HCT116 (cell line): ENCODE measurements at regions not wholly inside any gene's neighbourhood (a gene's known extent, or its start where the extent isn't known, plus 50 kb on each side); places are given as distances from the start of the nearest gene placed in this dataset.

ENCODE experiments used
- ATAC-seq: fragments of 200-7000 bp; cut with Tn5 transposase; 2 replicates; pipeline ENCODE4 v1.9.1; 2020; ENCODE audit warnings: mild to moderate bottlenecking, moderate library complexity
- BruUV-seq: library from RNA; stranded (reverse); fragments of 400-500 nt; replicated peaks from 2 replicates; lab custom pipeline; 2021; lab: Mats Ljungman, UMichigan
- CTCF ChIA-PET: fragments of 300-600 bp; sonication (Branson Sonifier 250); formaldehyde crosslinking; loops from one replicate; lab custom pipeline; 2021; ENCODE audit warnings: antibody characterized with exemption; lab: Charles Lee
- POLR2A ChIA-PET: fragments of 300-600, 350-600 bp; sonication (Branson Sonifier 250); formaldehyde crosslinking; loops from one replicate; lab custom pipeline; 2021; ENCODE audit warnings: antibody characterized with exemption; lab: Charles Lee
- RAD21 ChIA-PET, 2 experiments: fragments of 300-600 bp; sonication (Branson Sonifier 250); formaldehyde crosslinking; loops; one replicate each; lab custom pipeline; 2023; ENCODE audit warnings: low total read pairs in 2 of 2; ENCODE audit not compliant: uncharacterized antibody in 2 of 2, unreplicated experiment in 2 of 2, low non-redundant PET in 1 of 2; lab: Charles Lee
- DNase-seq: peaks from one replicate; pipeline ENCODE4 v3.0.0-alpha.2; 2010; ENCODE audit warnings: low read depth, low spot score
- H2AFZ ChIP-seq: fragments of 200-600 bp; shearing (Covaris generic), sonication (generic); 2 replicates; pipeline ENCODE4 v1.6.1; 2017; ENCODE audit warnings: low read depth, mixed run types, mixed read lengths, antibody characterized with exemption, low read length; ENCODE audit not compliant: poor library complexity, severe bottlenecking
- H3K27ac ChIP-seq: 2 replicates; pipeline ENCODE4 v1.5.1; 2012; ENCODE audit warnings: low read depth, low read length
- H3K27me3 ChIP-seq: fragments of 200-600 bp; sonication (generic); 2 replicates; pipeline ENCODE4 v1.6.1; 2016; ENCODE audit warnings: mixed run types, low read length, mixed read lengths; ENCODE audit not compliant: insufficient read depth
- H3K36me3 ChIP-seq, 2 experiments: fragments of 200-500 bp in 1 of 2; fragments of 200-600 bp in 1 of 2; sonication (Bioruptor generic) in 1 of 2; sonication (generic) in 1 of 2; 2 replicates each; pipeline versions ENCODE4 v1.5.1 to v1.6.1; 2014 to 2016; ENCODE audit warnings: low read length in 2 of 2, inconsistent platforms in 1 of 2, mixed read lengths in 1 of 2, mixed run types in 1 of 2; ENCODE audit not compliant: insufficient read depth in 2 of 2, control insufficient read depth in 1 of 2
- H3K4me1 ChIP-seq, 2 experiments: fragments of 200-600 bp in 1 of 2; sonication (generic) in 1 of 2; 2 replicates each; pipeline versions ENCODE4 v1.5.1 to v1.6.1; 2012 to 2017; ENCODE audit warnings: low read length in 2 of 2, inconsistent platforms in 1 of 2, mild to moderate bottlenecking in 1 of 2, mixed read lengths in 1 of 2, mixed run types in 1 of 2, moderate library complexity in 1 of 2; ENCODE audit not compliant: insufficient read depth in 2 of 2, control insufficient read depth in 1 of 2
- H3K4me2 ChIP-seq: fragments of 200-600 bp; sonication (generic); 2 replicates; pipeline ENCODE4 v1.6.1; 2017; ENCODE audit warnings: mixed run types, low read length, mixed read lengths
- H3K4me3 ChIP-seq, 2 experiments: fragments of 200-600 bp in 1 of 2; sonication (generic) in 1 of 2; replicated peaks in 1 of 2; 2 replicates each; pipeline ENCODE4 v1.5.1; 2011 to 2016; ENCODE audit warnings: low read length in 2 of 2, control low read depth in 1 of 2, low read depth in 1 of 2, mild to moderate bottlenecking in 1 of 2, mixed read lengths in 1 of 2, mixed run types in 1 of 2
- H3K79me2 ChIP-seq: fragments of 200-600 bp; sonication (generic); 2 replicates; pipeline ENCODE4 v1.6.1; 2017; ENCODE audit warnings: mild to moderate bottlenecking, mixed run types, low read length, moderate library complexity, mixed read lengths; ENCODE audit not compliant: insufficient read depth
- H3K9ac ChIP-seq: fragments of 200-600 bp; sonication (generic); 2 replicates; pipeline ENCODE4 v1.6.1; 2016; ENCODE audit warnings: low read length, mixed read lengths
- H3K9me2 ChIP-seq: fragments of 200-600 bp; sonication (generic), shearing (Covaris generic); 2 replicates; pipeline ENCODE4 v1.6.1; 2017; ENCODE audit warnings: mixed run types, mild to moderate bottlenecking, moderate library complexity; ENCODE audit not compliant: insufficient read depth
- H3K9me3 ChIP-seq, 2 experiments: fragments of 200-500 bp in 1 of 2; fragments of 200-600 bp in 1 of 2; sonication (Bioruptor generic) in 1 of 2; sonication (generic) in 1 of 2; 2 replicates each; pipeline ENCODE4 v1.6.1; 2014 to 2017; ENCODE audit warnings: low read length in 2 of 2, mixed read lengths in 2 of 2, inconsistent platforms in 1 of 2, low read depth in 1 of 2, mild to moderate bottlenecking in 1 of 2, mixed run types in 1 of 2, moderate library complexity in 1 of 2; ENCODE audit not compliant: control insufficient read depth in 1 of 2, insufficient read depth in 1 of 2
- H4K20me1 ChIP-seq: fragments of 200-600 bp; sonication (generic), shearing (Covaris generic); 2 replicates; pipeline ENCODE4 v1.6.1; 2017; ENCODE audit warnings: mixed run types, mild to moderate bottlenecking, moderate library complexity; ENCODE audit not compliant: insufficient read depth
- CEBPB ChIP-seq: IDR thresholded peaks from 2 replicates; pipeline ENCODE4 v1.6.1; 2012; ENCODE audit warnings: low read depth
- CTCF ChIP-seq, 3 experiments: fragments of 200-600 bp in 1 of 3; sonication (generic) in 1 of 3; IDR thresholded peaks in 2 of 3; conservative IDR thresholded peaks in 1 of 3; 2 replicates each; pipeline ENCODE4 v1.5.1; 2012 to 2017; ENCODE audit warnings: low read depth in 2 of 3, low read length in 2 of 3, antibody characterized with exemption in 1 of 3, borderline replicate concordance in 1 of 3, control low read depth in 1 of 3, mild to moderate bottlenecking in 1 of 3, mixed read lengths in 1 of 3, mixed run types in 1 of 3, moderate library complexity in 1 of 3; ENCODE audit not compliant: insufficient read depth in 1 of 3
- EGR1 ChIP-seq: IDR thresholded peaks from 2 replicates; pipeline ENCODE4 v1.6.1; 2012; ENCODE audit warnings: low read depth
- EZH2phosphoT487 ChIP-seq: fragments of 200-600 bp; IDR thresholded peaks from 2 replicates; pipeline ENCODE4 v1.6.1; 2018; ENCODE audit warnings: antibody characterized with exemption, borderline replicate concordance
- FOSL1 ChIP-seq: IDR thresholded peaks from 2 replicates; pipeline ENCODE4 v1.6.1; 2012; ENCODE audit warnings: low read depth
- MAX ChIP-seq: IDR thresholded peaks from 2 replicates; pipeline ENCODE4 v1.6.1; 2012
- POLR2A ChIP-seq: IDR thresholded peaks from 2 replicates; pipeline ENCODE4 v1.7.0; 2011; ENCODE audit warnings: borderline replicate concordance; ENCODE audit not compliant: insufficient read depth, insufficient read length; ENCODE audit errors: extremely low read depth
- POLR2AphosphoS5 ChIP-seq: IDR thresholded peaks from 2 replicates; pipeline ENCODE4 v1.6.1; 2011; ENCODE audit warnings: mild to moderate bottlenecking, low read depth, low read length, moderate library complexity
- RAD21 ChIP-seq: IDR thresholded peaks from 2 replicates; pipeline ENCODE4 v1.6.1; 2012; ENCODE audit warnings: low read depth, mild to moderate bottlenecking
- REST ChIP-seq: IDR thresholded peaks from 2 replicates; pipeline ENCODE4 v1.6.1; 2012; ENCODE audit warnings: low read depth
- SIN3A ChIP-seq: IDR thresholded peaks from 2 replicates; pipeline ENCODE4 v1.6.1; 2012; ENCODE audit warnings: low read depth
- TCF7L2 ChIP-seq: IDR thresholded peaks from 2 replicates; pipeline ENCODE4 v1.7.0; 2011; ENCODE audit warnings: borderline replicate concordance, inconsistent platforms; ENCODE audit not compliant: insufficient read depth, insufficient read length; ENCODE audit errors: extremely low read depth
- YY1 ChIP-seq: IDR thresholded peaks from 2 replicates; pipeline ENCODE4 v1.6.1; 2011; ENCODE audit warnings: low read length, low read depth, moderate library complexity, mild to moderate bottlenecking; ENCODE audit not compliant: insufficient replicate concordance; ENCODE audit errors: extremely low read depth
- ZFX ChIP-seq: fragments of 450-650 bp; IDR thresholded peaks from 2 replicates; pipeline ENCODE4 v1.6.1; 2017
- ZNF274 ChIP-seq: fragments of 200-500 bp; sonication (Bioruptor generic); IDR thresholded peaks from 2 replicates; pipeline ENCODE4 v1.6.1; 2014; ENCODE audit warnings: mild to moderate bottlenecking, low read depth, low read length, inconsistent platforms
- intact Hi-C: fragments of 100-400 bp; cut with micrococcal nuclease; formaldehyde crosslinking; loops from 2 replicates; pipeline ENCODE4 v1.10.0; 2022

- ChIA-PET RAD21 (no interaction called here), CTCF (no interaction called here), POLR2A (no interaction called here)
- Histone ChIP-seq H3K4me3 (no peak overlapping the region), H3K9ac (no peak overlapping the region), H3K79me2 (no peaks in the 10 kb centered on the region), H3K27me3 (no peaks in the 10 kb centered on the region), H3K9me2 (no peaks in the 10 kb centered on the region), H3K36me3 (no peaks in the 10 kb centered on the region), H3K9me3 (no peaks in the 10 kb centered on the region), H2AFZ (no peak overlapping the region), H3K27ac (no peak overlapping the region), H3K4me2 (no peak overlapping the region), H3K4me1 (no peaks in the 10 kb centered on the region), H4K20me1 (no peaks in the 10 kb centered on the region)
- ATAC-seq (no peak), DNase-seq (no peak)
- intact Hi-C loops = no loop called here
- no peak for TF ChIP-seq ZFX
- BruUV-seq = no TSS peak
Measured at GRCh38 chr1:232249339-232249738, 380.6 kb downstream of the SIPA1L2 start.

- ChIA-PET CTCF (no interaction called here), POLR2A (no interaction called here), RAD21 (no interaction called here)
- H3K4me1 ChIP-seq = no peaks in the 10 kb centered on the region
- no peak overlapping the region for H3K27ac ChIP-seq
- no peak overlapping the region for H3K4me3 ChIP-seq
- H3K27me3 ChIP-seq = no peaks in the 10 kb centered on the region
- ATAC-seq = no peak
- no peaks in the 10 kb centered on the region for H3K79me2 ChIP-seq
- H3K9me2 ChIP-seq = no peaks in the 10 kb centered on the region
- no peak for TF ChIP-seq CTCF (IDR thresholded peaks at IDR 0.05 in 2 of 3, conservative IDR thresholded peaks at IDR 0.05 in 1 of 3; ENCODE audit: borderline replicate concordance in 1 of 3, insufficient read depth in 1 of 3, low read depth in 2 of 3, low read length in 2 of 3)
- no peak for TF ChIP-seq RAD21
- TF ChIP-seq POLR2AphosphoS5 = no peak
- TF ChIP-seq CEBPB = no peak
- TF ChIP-seq YY1 = no peak
- TF ChIP-seq ZFX = no peak
- no peak for TF ChIP-seq EZH2phosphoT487
- TF ChIP-seq POLR2A = no peak
- no peak for TF ChIP-seq SIN3A
- no peak for TF ChIP-seq TCF7L2
- TF ChIP-seq REST = no peak
- no peak for TF ChIP-seq EGR1
- no peak for TF ChIP-seq ZNF274
- no peak for TF ChIP-seq FOSL1
- no peak for TF ChIP-seq MAX
- no peak for DNase-seq
- no peaks in the 10 kb centered on the region for H3K36me3 ChIP-seq
- H3K9me3 ChIP-seq = no peaks in the 10 kb centered on the region
- no peaks in the 10 kb centered on the region for H4K20me1 ChIP-seq
- H3K4me2 ChIP-seq = no peak overlapping the region
- H2AFZ ChIP-seq = no peak overlapping the region
- BruUV-seq = no TSS peak
- intact Hi-C loops = no loop called here
- no peak overlapping the region for H3K9ac ChIP-seq
Measured at GRCh38 chr1:232248276-232248820, 381.6 kb downstream of the SIPA1L2 start.
